Erythroblast (primary cell): ENCODE measurements at regions not wholly inside any gene's neighbourhood (a gene's known extent, or its start where the extent isn't known, plus 50 kb on each side); places are given as distances from the start of the nearest gene placed in this dataset.
"Not testable (repeated sequence)": the region's sequence is repeated elsewhere in the genome, so short reads cannot be mapped to it uniquely, and the experiment has no call there.

Experiments used
- DNase-seq, 2 experiments: peaks; one replicate each; lab custom pipeline; 2025; lab: John Stamatoyannopoulos, UW
- GATA1 ChIP-seq: IDR thresholded peaks from 2 replicates; pipeline ENCODE4 v1.6.1; 2011; ENCODE audit warnings: low read depth, mild to moderate bottlenecking, control low read depth, low read length, moderate library complexity
- POLR2A ChIP-seq: IDR thresholded peaks from 2 replicates; pipeline ENCODE4 v1.6.1; 2011; ENCODE audit warnings: mild to moderate bottlenecking, low read length

DNA sequence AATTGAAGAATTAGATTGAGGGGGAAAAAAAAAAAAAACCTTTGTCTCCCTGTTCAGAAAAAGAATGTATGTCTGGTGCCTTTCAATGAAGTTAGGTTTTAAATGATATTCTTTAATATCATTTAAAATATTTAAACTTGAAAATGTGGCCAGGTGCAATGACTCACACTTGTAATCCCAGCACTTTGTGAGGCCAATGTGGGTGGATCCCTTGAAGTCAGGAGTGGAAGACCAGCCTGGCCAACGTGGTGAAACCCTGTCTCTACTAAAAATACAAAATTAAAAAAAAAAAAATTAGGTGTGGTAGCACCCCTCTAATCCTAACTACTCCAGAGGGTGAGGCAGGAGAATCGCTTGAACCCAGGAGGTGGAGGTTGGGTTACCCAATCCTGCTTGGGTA lies 111.1 kb upstream of the RASA1 start:
- no peak for DNase-seq
- TF ChIP-seq GATA1 (no peak), POLR2A (no peak)

DNA sequence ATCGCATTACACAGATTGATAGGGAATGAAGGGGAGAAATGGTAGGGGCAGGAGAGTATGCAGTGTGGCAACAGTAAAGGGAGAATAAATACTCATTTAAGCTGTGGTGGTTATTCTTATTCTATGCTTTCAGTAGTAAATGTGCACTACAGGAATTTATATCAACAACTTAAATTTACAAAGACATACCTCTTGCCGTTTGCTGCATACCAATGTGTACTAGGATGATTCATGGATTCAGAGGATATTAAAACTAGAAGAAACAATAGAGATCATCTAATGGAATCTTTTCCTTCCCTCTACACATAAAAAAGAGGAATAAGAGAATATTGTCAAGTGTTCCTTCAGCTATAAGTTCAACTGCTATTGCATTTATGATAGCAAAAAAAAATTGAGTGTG lies 103.3 kb upstream of the RASA1 start:
- no peak for DNase-seq
- TF ChIP-seq POLR2A = no peak
- TF ChIP-seq GATA1 = no peak

DNA sequence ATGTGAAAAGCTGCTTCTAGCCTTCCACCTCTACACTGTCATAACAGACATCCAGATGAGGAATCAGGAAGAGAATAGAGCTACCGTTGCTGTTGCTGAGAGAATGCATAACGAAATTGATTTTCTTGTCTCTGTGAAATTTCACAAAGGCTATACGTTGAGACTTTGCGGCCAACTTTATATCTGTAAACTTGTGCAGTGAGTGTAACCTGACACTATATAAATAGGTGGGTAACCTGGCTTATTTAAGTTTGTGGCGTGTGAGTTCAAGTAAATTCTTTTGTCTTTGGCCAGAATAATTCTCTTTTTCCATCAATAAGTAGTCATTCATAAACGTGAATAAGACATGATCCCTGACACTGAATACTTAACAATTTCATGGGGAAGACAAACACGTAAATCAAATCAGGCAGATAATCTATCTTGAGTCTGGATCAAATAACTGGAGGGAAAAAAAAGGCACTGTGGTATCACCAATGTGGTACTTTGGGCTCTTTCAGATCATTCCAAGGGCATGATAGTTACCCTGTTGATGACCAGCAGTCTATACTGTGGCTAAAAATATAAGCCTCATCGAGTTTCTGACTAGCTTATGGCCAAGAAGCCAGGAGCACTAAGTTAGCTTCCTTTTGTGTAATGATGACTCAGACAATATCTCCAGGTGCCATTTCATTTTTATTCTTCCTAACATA lies 98.2 kb upstream of the RASA1 start:
- DNase-seq = no peak
- TF ChIP-seq POLR2A = no peak
- TF ChIP-seq GATA1 = no peak

DNA sequence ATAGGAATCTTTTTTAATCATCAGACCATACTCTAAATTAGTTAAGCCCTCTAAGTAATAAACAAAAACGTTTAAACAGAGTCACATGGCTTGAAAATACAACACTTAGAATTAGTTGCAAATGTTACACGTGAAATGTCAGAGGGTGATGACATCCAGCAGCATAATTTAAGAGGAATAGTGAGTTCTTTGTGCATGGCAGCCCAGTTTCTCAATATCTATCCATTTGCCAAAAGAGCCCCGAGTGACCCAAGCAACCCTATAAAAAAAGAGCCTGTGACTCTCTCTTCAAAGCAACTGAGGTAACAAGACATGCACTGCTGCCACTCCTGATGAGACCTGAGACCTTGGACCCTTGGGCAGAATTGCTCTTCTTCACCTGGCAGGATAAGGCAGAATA lies 96.9 kb upstream of the RASA1 start:
- DNase-seq = no peak
- no peak for TF ChIP-seq GATA1
- TF ChIP-seq POLR2A = no peak

DNA sequence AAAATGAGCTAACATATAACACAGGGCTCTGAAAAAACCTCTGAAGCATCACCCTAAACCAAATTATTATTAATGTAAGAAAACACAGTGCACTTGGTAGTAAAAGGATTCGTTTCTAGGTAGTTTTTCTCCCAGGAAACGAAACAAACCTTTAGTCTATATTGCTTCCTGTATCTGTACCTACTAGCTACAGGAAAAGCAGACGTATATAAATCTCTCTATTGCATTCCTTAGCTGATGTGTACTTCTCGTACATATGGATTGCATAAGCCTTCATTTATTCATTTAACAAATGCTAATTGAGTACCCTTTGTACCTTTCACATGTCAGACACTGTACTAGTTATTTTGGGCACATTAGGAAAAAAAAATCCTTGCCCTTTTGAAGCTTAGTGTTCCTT lies 85.0 kb upstream of the RASA1 start:
- no peak for DNase-seq
- TF ChIP-seq GATA1 (no peak), POLR2A (no peak)

DNA sequence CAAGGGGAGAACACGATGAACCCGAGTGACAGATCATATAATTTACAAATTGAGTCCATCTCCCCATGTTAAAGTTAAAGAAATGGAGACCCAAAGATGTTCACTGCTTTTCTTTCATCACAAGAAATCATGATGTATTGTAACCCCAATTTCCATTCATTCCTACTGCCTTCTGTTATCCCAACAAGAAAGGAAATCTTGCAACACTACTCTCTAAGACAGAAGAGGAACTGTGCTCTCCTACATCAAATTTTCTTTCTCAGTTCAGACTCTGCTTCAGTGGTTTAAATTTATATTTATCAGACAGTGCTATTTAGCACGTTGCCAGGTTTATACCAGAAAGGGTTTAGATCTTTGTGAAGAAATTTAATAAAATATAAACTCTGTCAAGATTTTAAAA lies 83.8 kb upstream of the RASA1 start:
- TF ChIP-seq GATA1 (no peak), POLR2A (no peak)
- DNase-seq = no peak

DNA sequence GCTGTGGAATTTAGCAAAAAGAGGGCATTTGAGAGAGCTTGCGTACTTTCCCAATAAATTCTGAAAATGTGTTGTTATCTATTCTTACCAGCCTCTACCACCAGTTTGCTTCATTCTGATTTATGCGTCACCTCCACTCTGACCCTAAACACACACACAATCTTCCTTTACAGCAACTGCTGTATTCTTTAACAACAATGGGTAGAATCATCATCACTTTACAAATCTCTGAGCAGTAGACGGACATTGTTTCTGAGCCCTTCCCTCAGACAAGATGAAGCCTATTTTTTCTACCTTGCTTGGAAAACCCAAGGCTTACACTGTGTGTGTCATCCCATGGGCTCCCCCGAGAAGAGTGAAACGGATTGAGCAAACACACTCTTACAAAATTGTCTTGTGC lies 83.1 kb upstream of the RASA1 start:
- TF ChIP-seq POLR2A (no peak), GATA1 (no peak)
- no peak for DNase-seq

DNA sequence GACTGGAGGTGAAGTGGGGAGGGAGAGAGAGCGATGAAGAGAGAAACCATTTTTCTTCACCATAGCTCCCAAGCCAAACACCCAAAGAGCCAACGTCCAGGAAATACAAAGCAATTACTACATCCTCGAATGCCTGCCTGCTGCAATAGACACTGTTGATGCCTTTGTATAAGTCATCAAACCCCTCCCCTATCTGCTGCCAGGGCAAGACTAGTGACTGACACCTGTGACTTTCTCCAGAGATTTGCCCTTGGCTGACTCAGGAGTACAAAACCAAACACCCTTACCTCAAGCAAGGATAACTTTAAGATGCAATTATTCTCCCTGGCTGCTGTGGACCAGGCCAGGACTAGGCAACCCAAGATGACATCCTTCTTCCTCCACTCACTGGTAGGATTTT lies 81.8 kb upstream of the RASA1 start:
- no peak for DNase-seq
- TF ChIP-seq GATA1 = no peak

DNA sequence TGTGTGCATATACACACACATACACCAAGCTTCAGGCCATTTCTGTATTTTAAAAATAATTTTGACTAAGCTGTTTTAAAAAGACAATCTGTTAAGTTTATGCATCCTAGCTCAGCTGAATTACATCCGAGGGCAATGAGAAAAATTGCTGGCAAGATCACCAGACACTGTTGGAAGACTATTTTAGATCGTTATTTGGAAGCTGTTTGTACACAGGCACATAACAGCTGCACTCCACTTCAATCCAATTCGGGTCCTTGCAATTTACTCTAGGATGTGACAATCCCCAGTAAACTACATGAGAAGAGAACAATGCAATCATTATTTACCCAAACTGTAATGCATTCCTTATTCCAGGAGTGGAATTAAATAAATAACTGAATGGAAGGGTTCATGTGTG lies 79.3 kb upstream of the RASA1 start:
- TF ChIP-seq POLR2A = no peak
- no peak for TF ChIP-seq GATA1
- DNase-seq = no peak

DNA sequence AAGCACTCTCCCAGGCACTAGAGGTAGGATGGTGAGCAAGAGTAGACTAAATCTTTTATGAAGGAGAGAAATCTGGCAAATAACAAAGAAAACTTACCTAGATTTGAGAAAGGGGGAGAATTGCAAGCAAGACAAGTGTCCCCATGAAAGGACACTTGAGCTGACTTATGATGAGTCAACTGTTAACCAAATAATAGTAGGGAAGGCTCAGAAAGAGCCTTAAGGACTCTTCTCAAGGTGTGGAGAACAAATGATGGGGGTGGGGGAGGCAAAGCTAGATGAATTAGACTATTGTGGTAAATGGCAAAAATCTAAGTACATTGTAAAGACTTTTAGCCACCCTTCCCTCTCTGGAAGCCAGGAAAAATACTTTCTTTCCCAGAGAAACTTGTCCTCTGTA lies 77.6 kb upstream of the RASA1 start:
- TF ChIP-seq GATA1 = no peak
- no peak for TF ChIP-seq POLR2A
- DNase-seq = no peak

DNA sequence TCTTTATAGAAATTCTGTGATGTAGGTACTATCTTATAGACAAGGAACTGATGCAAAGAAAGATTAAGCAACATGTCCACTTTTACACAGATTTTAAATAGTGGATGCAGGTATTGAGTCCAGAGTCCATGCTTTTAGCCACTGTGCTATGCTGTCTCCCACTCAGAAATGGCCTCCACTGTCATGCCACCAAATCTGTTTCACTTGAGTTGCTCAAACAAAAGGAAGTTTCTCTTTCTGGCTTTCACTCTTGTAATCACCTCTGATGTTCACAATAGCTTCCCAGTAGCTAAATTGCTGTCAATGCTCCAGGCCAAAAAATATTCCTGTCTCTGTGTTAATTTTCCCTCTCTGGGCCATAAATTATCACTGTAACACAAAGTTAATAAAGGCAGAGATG lies 77.0 kb upstream of the RASA1 start:
- TF ChIP-seq GATA1 = no peak
- no peak for TF ChIP-seq POLR2A

DNA sequence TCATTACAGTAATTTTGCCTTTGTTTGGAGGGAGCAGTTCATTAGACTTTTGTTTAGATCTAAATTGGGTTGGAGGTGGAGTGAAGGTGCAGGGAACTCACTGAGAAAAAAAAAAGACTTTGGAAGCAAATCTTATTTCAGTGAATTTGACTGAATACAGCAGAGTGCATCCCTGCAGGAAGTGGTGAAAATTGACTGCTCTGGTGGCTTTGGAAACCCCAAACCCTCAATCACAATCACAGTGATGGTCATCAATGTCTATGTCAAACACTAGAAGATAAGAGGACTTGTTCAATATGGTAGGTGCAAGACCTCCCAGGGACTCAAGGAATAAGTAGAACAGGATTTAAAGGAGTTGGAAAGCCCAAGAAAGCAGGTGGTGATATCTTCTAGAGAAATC lies 76.0 kb upstream of the RASA1 start:
- DNase-seq = no peak
- no peak for TF ChIP-seq POLR2A
- TF ChIP-seq GATA1 = no peak

More for the DNA sequence above, 77.0 kb upstream of the RASA1 start:
- DNase-seq = no peak

DNA sequence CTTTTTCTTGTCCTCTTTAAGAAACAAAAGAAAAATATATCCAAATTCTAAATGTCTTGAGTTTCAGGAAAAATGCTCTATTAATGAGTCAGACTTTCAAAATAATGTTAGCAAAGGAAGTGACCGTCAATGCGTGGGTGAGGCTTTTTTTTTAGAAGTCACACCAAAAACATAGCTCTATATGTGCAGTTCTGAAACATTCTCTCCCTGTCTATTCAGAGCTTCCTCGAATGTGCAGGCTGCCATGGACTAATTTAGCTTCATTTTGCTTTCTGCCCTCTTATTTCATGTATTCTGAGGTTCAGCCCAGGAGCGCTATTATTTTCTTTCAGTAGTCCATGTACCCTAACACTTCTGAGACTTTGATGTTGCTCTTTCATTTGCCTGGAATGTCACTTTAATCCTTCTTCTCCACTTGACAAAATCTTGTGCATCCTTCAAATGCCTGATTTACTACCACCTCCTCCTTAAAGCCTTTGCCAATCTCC lies 72.5 kb upstream of the RASA1 start:
- TF ChIP-seq POLR2A = no peak
- no peak for TF ChIP-seq GATA1
- DNase-seq = no peak

DNA sequence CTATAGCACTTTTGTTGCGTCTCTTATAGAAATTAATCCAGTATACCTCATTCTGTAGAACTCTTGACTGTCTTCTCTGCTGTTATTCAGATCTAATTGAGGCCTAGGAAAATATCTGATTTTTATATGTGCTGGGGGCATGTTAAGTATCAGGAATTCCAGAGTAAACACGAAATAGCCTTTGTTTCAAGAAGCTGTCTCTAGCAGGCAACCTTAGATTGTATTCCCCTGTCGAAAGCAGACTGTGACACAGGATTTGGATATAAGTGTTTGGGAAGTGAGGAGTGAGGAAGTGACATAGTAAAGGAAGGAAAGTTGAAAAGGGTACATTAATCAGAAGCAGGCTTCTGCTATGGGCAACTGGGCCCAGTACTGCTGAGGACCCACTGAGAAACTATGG lies 72.1 kb upstream of the RASA1 start:
- TF ChIP-seq POLR2A (no peak), GATA1 (no peak)
- DNase-seq = no peak

DNA sequence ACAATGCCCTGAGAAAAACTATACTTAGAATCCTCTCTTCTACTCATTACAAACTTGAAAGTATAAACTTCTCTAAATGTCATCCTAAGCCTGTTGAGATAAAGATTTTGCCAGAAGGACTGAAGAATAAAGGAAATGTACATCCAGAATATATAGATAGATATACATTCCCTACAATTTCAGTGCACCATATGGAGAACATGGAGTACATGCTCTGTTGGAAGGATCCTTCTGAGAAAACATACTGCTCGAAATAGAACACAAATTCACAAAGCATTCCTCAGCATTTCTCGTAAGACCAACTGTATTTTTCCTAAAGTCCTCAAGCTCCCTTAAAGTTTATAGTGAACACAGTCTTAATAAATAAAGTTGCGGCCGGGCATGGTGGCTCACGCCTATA lies 69.7 kb upstream of the RASA1 start:
- DNase-seq = no peak
- no peak for TF ChIP-seq POLR2A

DNA sequence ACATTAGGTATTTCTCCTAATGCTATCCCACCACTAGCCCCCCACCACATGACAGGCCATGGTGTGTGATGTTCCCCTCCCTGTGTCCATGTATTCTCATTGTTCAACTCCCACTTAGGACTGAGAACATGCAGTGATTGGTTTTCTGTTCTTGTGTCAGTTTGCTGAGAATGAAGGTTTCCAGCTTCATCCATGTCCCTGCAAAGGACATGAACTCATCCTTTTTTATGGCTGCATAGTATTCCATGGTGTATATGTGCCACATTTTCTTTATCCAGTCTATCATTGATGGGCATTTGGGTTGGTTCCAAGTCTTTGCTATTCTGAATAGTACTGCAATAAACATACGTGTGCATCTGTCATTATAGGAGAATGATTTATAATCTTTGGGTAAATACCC lies 68.4 kb upstream of the RASA1 start:
- DNase-seq = not testable (repeated sequence)

DNA sequence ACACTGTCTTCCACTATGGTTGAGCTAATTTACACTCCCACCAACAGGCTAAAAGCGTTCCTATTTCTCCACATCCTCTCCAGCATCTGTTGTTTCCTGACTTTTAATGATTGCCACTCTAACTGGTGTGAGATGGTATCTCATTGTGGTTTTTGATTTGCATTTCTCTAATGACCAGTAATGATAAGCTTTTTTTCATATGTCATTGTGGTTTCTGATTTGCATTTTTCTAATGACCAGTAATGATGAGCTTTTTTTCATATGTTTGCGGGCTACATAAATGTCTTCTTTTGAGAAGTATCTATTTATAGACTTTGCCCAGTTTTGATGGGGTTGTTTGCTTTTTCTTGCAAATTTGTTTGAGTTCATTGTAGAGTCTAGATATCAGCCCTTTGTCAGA lies 68.0 kb upstream of the RASA1 start:
- not testable (repeated sequence) for DNase-seq
